ENCODE measurements at regions not wholly inside any gene's neighbourhood (a gene's known extent, or its start where the extent isn't known, plus 50 kb on each side); places are given as distances from the start of the nearest gene placed in this dataset.

GRCh38 chr1:22257290-22258275 lies 114.7 kb upstream of the WNT4 start (continued):
- TF ChIP-seq ZNF609 (CRISPR knock-in tag; IDR thresholded peaks at IDR 0.05; ENCODE audit: borderline replicate concordance), result peak; percentile 64; the same call in 1 of the 2 replicates
- no peak for TF ChIP-seq ZNF839 (CRISPR knock-in tag; IDR thresholded peaks at IDR 0.05; ENCODE audit: borderline replicate concordance)
- peak; percentile 50; the same call in 1 of the 2 replicates for TF ChIP-seq TBX3 (IDR thresholded peaks at IDR 0.05; ENCODE audit: borderline replicate concordance)
- no peak for TF ChIP-seq DMAP1 (CRISPR knock-in tag; IDR thresholded peaks at IDR 0.05)
- TF ChIP-seq CCDC6 (CRISPR knock-in tag; IDR thresholded peaks at IDR 0.05), result no peak
- no peak for TF ChIP-seq ZSCAN29 (CRISPR knock-in tag; conservative IDR thresholded peaks at IDR 0.05)
- TF ChIP-seq, protein P1, sequence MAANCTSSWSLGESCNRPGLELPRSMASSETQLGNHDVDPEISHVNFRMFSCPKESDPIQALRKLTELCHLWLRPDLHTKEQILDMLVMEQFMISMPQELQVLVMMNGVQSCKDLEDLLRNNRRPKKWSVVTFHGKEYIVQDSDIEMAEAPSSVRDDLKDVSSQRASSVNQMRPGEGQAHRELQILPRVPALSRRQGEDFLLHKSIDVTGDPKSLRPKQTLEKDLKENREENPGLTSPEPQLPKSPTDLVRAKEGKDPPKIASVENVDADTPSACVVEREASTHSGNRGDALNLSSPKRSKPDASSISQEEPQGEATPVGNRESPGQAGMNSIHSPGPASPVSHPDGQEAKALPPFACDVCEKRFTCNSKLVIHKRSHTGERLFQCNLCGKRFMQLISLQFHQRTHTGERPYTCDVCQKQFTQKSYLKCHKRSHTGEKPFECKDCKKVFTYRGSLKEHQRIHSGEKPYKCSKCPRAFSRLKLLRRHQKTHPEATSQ (CRISPR knock-in tag; IDR thresholded peaks at IDR 0.05; ENCODE audit: borderline replicate concordance), result no peak
- peak; percentile 66 for TF ChIP-seq FOXA3 (CRISPR knock-in tag; IDR thresholded peaks at IDR 0.05)
- TF ChIP-seq FOXA1 (IDR thresholded peaks at IDR 0.05), result no peak
- peak; percentile 42; the same call in 1 of the 2 replicates for TF ChIP-seq FOXA1 (CRISPR knock-in tag; IDR thresholded peaks at IDR 0.05)
- peak; percentile 39; the same call in 1 of the 2 replicates for TF ChIP-seq RARA (CRISPR knock-in tag; IDR thresholded peaks at IDR 0.05)
- TF ChIP-seq ZNF121 (CRISPR knock-in tag; IDR thresholded peaks at IDR 0.05), result no peak
- 0 out of 2 replicates have a peak, but pooled peaks have one; percentile 22 for TF ChIP-seq SOX5 (CRISPR knock-in tag; IDR thresholded peaks at IDR 0.05; ENCODE audit: borderline replicate concordance)
- TF ChIP-seq REXO4 (CRISPR knock-in tag; IDR thresholded peaks at IDR 0.05; ENCODE audit: borderline replicate concordance), result no peak
- TF ChIP-seq NR2F6 (IDR thresholded peaks at IDR 0.05), result no peak
- no peak for TF ChIP-seq NR2F6 (CRISPR knock-in tag; IDR thresholded peaks at IDR 0.05)

Measured in HepG2 (cell line).